Endothelial cell of umbilical vein (primary cell): ENCODE measurements at regions not wholly inside any gene's neighbourhood (a gene's known extent, or its start where the extent isn't known, plus 50 kb on each side); places are given as distances from the start of the nearest gene placed in this dataset.

Experiments used
- BruUV-seq: library from RNA; stranded (reverse); fragments of 400-500 nt; replicated peaks from 2 replicates; lab custom pipeline; 2021; lab: Mats Ljungman, UMichigan
- CTCF ChIA-PET: fragments of 300-600, 350-600 bp; sonication (Branson Sonifier 250); formaldehyde crosslinking; loops from one replicate; lab custom pipeline; 2021; ENCODE audit warnings: antibody characterized with exemption, inconsistent platforms; lab: Charles Lee
- POLR2A ChIA-PET: fragments of 300-600, 350-600 bp; sonication (Branson Sonifier 250); formaldehyde crosslinking; loops from one replicate; lab custom pipeline; 2021; ENCODE audit warnings: antibody characterized with exemption, inconsistent platforms; lab: Charles Lee
- DNase-seq: peaks from one replicate; pipeline ENCODE4 v3.0.0-alpha.2; 2011; ENCODE audit warnings: low read depth, low spot score
- FAIRE-seq: peaks from 2 replicates; lab custom pipeline; 2011; peaks lifted over from hg19 to GRCh38; lab: Jason Lieb, UNC
- H2AFZ ChIP-seq: 2 replicates; pipeline ENCODE4 v1.6.0; 2012; ENCODE audit warnings: low read depth, low read length, control low read depth, inconsistent platforms
- H3K27ac ChIP-seq: 2 replicates; pipeline ENCODE4 v1.5.1; 2011; ENCODE audit warnings: low read depth, mild to moderate bottlenecking, control low read depth, low read length, moderate library complexity; ENCODE audit not compliant: insufficient read depth
- H3K27me3 ChIP-seq, 2 experiments: 2 replicates each; pipeline versions ENCODE4 v1.6.0 to v1.6.1; 2011; ENCODE audit warnings: low read length in 2 of 2, mixed read lengths in 1 of 2; ENCODE audit not compliant: control insufficient read depth in 2 of 2, insufficient read depth in 2 of 2
- H3K36me3 ChIP-seq, 2 experiments: 2 replicates in 1 of 2; 3 replicates in 1 of 2; pipeline ENCODE4 v1.5.1; 2011; ENCODE audit warnings: low read length in 2 of 2, mild to moderate bottlenecking in 1 of 2, moderate library complexity in 1 of 2; ENCODE audit not compliant: control insufficient read depth in 2 of 2, insufficient read depth in 2 of 2; ENCODE audit errors: extremely low read depth in 1 of 2
- H3K4me1 ChIP-seq: 3 replicates; pipeline ENCODE4 v1.5.1; 2011; ENCODE audit warnings: mild to moderate bottlenecking, low read length; ENCODE audit not compliant: control insufficient read depth, insufficient read depth; ENCODE audit errors: extremely low read depth
- H3K4me2 ChIP-seq: 2 replicates; pipeline ENCODE4 v1.6.1; 2011; ENCODE audit warnings: low read length, control low read depth, mixed read lengths; ENCODE audit not compliant: insufficient read depth
- H3K4me3 ChIP-seq, 3 experiments: fragments of 200-600 bp in 1 of 3; sonication (generic), shearing (Covaris generic) in 1 of 3; replicated peaks in 1 of 3; 2 replicates each; pipeline ENCODE4 v1.5.1; 2011 to 2016; ENCODE audit warnings: control low read depth in 3 of 3, low read length in 3 of 3, mild to moderate bottlenecking in 2 of 3, inconsistent platforms in 1 of 3, low read depth in 1 of 3, moderate library complexity in 1 of 3; ENCODE audit not compliant: insufficient read depth in 1 of 3
- H3K79me2 ChIP-seq: 2 replicates; pipeline ENCODE4 v1.6.0; 2012; ENCODE audit warnings: low read length, inconsistent platforms; ENCODE audit not compliant: control insufficient read depth, insufficient read depth
- H3K9ac ChIP-seq: replicated peaks from 2 replicates; pipeline ENCODE3; 2011; ENCODE audit warnings: low read length, control low read depth; ENCODE audit not compliant: insufficient read depth; ENCODE audit errors: extremely low read depth
- H3K9me1 ChIP-seq: replicated peaks from 3 replicates; pipeline ENCODE4 v1.6.0; 2011; ENCODE audit warnings: mild to moderate bottlenecking, low read length; ENCODE audit not compliant: control insufficient read depth, insufficient read depth; ENCODE audit errors: extremely low read depth
- H3K9me3 ChIP-seq: replicated peaks from 2 replicates; pipeline ENCODE4 v1.5.1; 2012; ENCODE audit warnings: low read length, inconsistent platforms; ENCODE audit not compliant: control insufficient read depth, insufficient read depth
- H4K20me1 ChIP-seq: replicated peaks from 2 replicates; pipeline ENCODE3; 2011; ENCODE audit warnings: mild to moderate bottlenecking, low read length; ENCODE audit not compliant: control insufficient read depth, insufficient read depth; ENCODE audit errors: extremely low read depth
- EZH2 ChIP-seq: IDR thresholded peaks from 2 replicates; pipeline ENCODE4 v1.6.1; 2012; ENCODE audit warnings: borderline replicate concordance, low read depth, mild to moderate bottlenecking, moderate library complexity, low read length, inconsistent platforms; ENCODE audit not compliant: severe bottlenecking
- FOS ChIP-seq: IDR thresholded peaks from 2 replicates; pipeline ENCODE4 v1.6.1; 2011; ENCODE audit warnings: mild to moderate bottlenecking, low read length, moderate library complexity, borderline replicate concordance; ENCODE audit not compliant: insufficient read depth
- GATA2 ChIP-seq: IDR thresholded peaks from 2 replicates; pipeline ENCODE4 v1.7.0; 2011; ENCODE audit warnings: low read depth, mild to moderate bottlenecking, moderate library complexity, mixed read lengths, low read length; ENCODE audit not compliant: insufficient read length, insufficient read depth
- JUN ChIP-seq: IDR thresholded peaks from 2 replicates; pipeline ENCODE4 v1.6.1; 2011; ENCODE audit warnings: borderline replicate concordance, low read depth; ENCODE audit not compliant: insufficient read length, insufficient read depth
- MYC ChIP-seq: IDR thresholded peaks from one replicate; pipeline ENCODE4 v1.6.1; 2011; ENCODE audit warnings: mild to moderate bottlenecking, low read depth, low read length
- POLR2A ChIP-seq: IDR thresholded peaks from 2 replicates; pipeline ENCODE4 v1.6.1; 2012; ENCODE audit warnings: low read depth, mild to moderate bottlenecking, control low read depth, low read length
- POLR2AphosphoS5 ChIP-seq: IDR thresholded peaks from 2 replicates; pipeline ENCODE4 v1.6.1; 2012; ENCODE audit warnings: low read depth, mild to moderate bottlenecking, control low read depth, low read length, moderate library complexity; ENCODE audit not compliant: insufficient read depth
- dilution Hi-C: fragments of 300-500 bp; cut with MboI; formaldehyde crosslinking; loops from one replicate; pipeline ENCODE4 v1.15.0; 2019; ENCODE audit warnings: low sequenced_read_pairs; ENCODE audit not compliant: extremely low pct_ligation_motif_present
- intact Hi-C: fragments of 100-400 bp; cut with micrococcal nuclease; formaldehyde crosslinking; loops from one replicate; pipeline ENCODE4 v1.10.0; 2022
- TF ChIP-seq, protein P1 (sequence below): IDR thresholded peaks from 2 replicates; pipeline ENCODE4 v1.6.1; 2011; ENCODE audit not compliant: insufficient read depth, insufficient read length
- TF ChIP-seq, protein P2 (sequence below), 2 donors: IDR thresholded peaks; 1 replicate in 1 of 2; 2 replicates in 1 of 2; pipeline ENCODE4 v1.5.1; 2011; ENCODE audit warnings: low read length in 2 of 2, mild to moderate bottlenecking in 2 of 2, moderate library complexity in 2 of 2, control low read depth in 1 of 2, inconsistent platforms in 1 of 2, low read depth in 1 of 2; ENCODE audit not compliant: insufficient read depth in 1 of 2; ENCODE audit errors: extremely low read depth in 1 of 2

DNA sequence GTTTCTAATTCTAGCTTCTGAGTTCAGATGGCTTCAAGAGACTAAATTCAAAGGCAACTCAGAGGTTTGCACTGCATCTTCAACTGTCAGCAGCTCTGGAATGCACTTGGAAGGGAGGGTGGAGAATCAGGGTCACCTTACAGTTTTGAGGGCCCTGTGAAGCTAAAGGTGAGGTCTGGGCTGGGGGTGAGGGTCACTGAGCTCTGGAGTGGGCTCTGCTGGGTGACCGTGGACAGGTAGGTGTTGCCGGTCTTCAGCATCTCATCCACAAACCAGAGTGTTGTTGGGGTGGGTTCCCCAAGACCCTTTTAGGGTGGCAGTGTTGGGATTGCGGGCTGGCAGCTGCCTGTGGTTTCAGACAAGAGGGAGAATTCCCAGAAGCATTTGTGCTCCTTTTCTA is 70.1 kb upstream of the CXCR4 start:
- POLR2A ChIA-PET = no interaction called here
- TF ChIP-seq JUN (no peak), EZH2 (no peak), FOS (no peak), POLR2A (no peak), POLR2AphosphoS5 (no peak), GATA2 (no peak), MYC (no peak)
- TF ChIP-seq, protein P1, sequence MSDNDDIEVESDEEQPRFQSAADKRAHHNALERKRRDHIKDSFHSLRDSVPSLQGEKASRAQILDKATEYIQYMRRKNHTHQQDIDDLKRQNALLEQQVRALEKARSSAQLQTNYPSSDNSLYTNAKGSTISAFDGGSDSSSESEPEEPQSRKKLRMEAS = no peak
- TF ChIP-seq, protein P2, sequence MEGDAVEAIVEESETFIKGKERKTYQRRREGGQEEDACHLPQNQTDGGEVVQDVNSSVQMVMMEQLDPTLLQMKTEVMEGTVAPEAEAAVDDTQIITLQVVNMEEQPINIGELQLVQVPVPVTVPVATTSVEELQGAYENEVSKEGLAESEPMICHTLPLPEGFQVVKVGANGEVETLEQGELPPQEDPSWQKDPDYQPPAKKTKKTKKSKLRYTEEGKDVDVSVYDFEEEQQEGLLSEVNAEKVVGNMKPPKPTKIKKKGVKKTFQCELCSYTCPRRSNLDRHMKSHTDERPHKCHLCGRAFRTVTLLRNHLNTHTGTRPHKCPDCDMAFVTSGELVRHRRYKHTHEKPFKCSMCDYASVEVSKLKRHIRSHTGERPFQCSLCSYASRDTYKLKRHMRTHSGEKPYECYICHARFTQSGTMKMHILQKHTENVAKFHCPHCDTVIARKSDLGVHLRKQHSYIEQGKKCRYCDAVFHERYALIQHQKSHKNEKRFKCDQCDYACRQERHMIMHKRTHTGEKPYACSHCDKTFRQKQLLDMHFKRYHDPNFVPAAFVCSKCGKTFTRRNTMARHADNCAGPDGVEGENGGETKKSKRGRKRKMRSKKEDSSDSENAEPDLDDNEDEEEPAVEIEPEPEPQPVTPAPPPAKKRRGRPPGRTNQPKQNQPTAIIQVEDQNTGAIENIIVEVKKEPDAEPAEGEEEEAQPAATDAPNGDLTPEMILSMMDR (IDR thresholded peaks at IDR 0.05; ENCODE audit: extremely low read depth in 1 of 2, insufficient read depth in 1 of 2, low read depth in 1 of 2, low read length in 2 of 2) = no peak
- no peaks in the 10 kb centered on the region for H3K36me3 ChIP-seq
- no TSS peak for BruUV-seq
- H3K4me2 ChIP-seq = no peak overlapping the region
- CTCF ChIA-PET = no interaction called here
- H3K4me1 ChIP-seq = no peaks in the 10 kb centered on the region
- FAIRE-seq (no peak), DNase-seq (no peak)
- intact Hi-C loops (no loop called here), dilution Hi-C loops (no loop called here)
- no peaks in the 10 kb centered on the region for H3K79me2 ChIP-seq
- no peak overlapping the region for H3K9ac ChIP-seq
- no peaks in the 10 kb centered on the region for H4K20me1 ChIP-seq
- no peaks in the 10 kb centered on the region for H3K9me3 ChIP-seq
- H3K4me3 ChIP-seq = no peak overlapping the region
- no peaks in the 10 kb centered on the region for H3K9me1 ChIP-seq
- H3K27me3 ChIP-seq = peaks cover 0 to 2% of the 10 kb centered on the region in 2 experiments
- H3K27ac ChIP-seq = no peak overlapping the region
- H2AFZ ChIP-seq = no peak overlapping the region
